ENCODE measurements at regions not wholly inside any gene's neighbourhood (a gene's known extent, or its start where the extent isn't known, plus 50 kb on each side); places are given as distances from the start of the nearest gene placed in this dataset.

- no peak for DNase-seq
Observed at GRCh38 chr3:22236490-22237270, 485.7 kb upstream of the ZNF385D start.

GRCh38 chr3:22239011-22239410 is 488.0 kb upstream of the ZNF385D start:
- no peak for DNase-seq

- no peak for DNase-seq
Observed at GRCh38 chr3:22241110-22241509, 490.1 kb upstream of the ZNF385D start.

GRCh38 chr3:22244761-22245521 is 493.9 kb upstream of the ZNF385D start:
- DNase-seq, result no peak

GRCh38 chr3:22245811-22246583 is 495.0 kb upstream of the ZNF385D start:
- DNase-seq, result no peak

- no peak for DNase-seq
Observed at GRCh38 chr3:22249658-22250057, 498.6 kb upstream of the ZNF385D start.

GRCh38 chr3:22257252-22257651 is 506.2 kb upstream of the ZNF385D start:
- DNase-seq, result no peak

GRCh38 chr3:22262386-22262785 is 511.4 kb upstream of the ZNF385D start:
- DNase-seq, result no peak

GRCh38 chr3:22263042-22263441 is 512.0 kb upstream of the ZNF385D start:
- DNase-seq, result no peak

- no peak for DNase-seq
Observed at GRCh38 chr3:22265403-22265802, 514.4 kb upstream of the ZNF385D start.

- DNase-seq, result no peak
Observed at GRCh38 chr3:22269831-22270230, 518.8 kb upstream of the ZNF385D start.

- no peak for DNase-seq
Observed at GRCh38 chr3:22276351-22276750, 525.3 kb upstream of the ZNF385D start.

GRCh38 chr3:22284559-22284958 is 533.5 kb upstream of the ZNF385D start:
- DNase-seq, result no peak

- no peak for DNase-seq
Observed at GRCh38 chr3:22288756-22289155, 537.7 kb upstream of the ZNF385D start.

- DNase-seq, result no peak
Observed at GRCh38 chr3:22292681-22293080, 541.7 kb upstream of the ZNF385D start.

GRCh38 chr3:22296601-22297000 is 545.6 kb upstream of the ZNF385D start:
- DNase-seq, result no peak

- no peak for DNase-seq
Observed at GRCh38 chr3:22297436-22297835, 546.4 kb upstream of the ZNF385D start.

- no peak for DNase-seq
Observed at GRCh38 chr3:22306454-22306853, 555.4 kb upstream of the ZNF385D start.

GRCh38 chr3:22308871-22309270 is 557.9 kb upstream of the ZNF385D start:
- no peak for DNase-seq

- DNase-seq, result no peak
Observed at GRCh38 chr3:22315925-22316324, 564.9 kb upstream of the ZNF385D start.

- no peak for DNase-seq
Observed at GRCh38 chr3:22318325-22318724, 567.3 kb upstream of the ZNF385D start.

- DNase-seq, result no peak
Observed at GRCh38 chr3:22319446-22319845, 568.4 kb upstream of the ZNF385D start.

GRCh38 chr3:22322861-22323260 is 571.9 kb upstream of the ZNF385D start:
- no peak for DNase-seq

- DNase-seq, result no peak
Observed at GRCh38 chr3:22326305-22326704, 575.3 kb upstream of the ZNF385D start.
